ENCODE measurements at regions not wholly inside any gene's neighbourhood (a gene's known extent, or its start where the extent isn't known, plus 50 kb on each side); places are given as distances from the start of the nearest gene placed in this dataset.

DNA sequence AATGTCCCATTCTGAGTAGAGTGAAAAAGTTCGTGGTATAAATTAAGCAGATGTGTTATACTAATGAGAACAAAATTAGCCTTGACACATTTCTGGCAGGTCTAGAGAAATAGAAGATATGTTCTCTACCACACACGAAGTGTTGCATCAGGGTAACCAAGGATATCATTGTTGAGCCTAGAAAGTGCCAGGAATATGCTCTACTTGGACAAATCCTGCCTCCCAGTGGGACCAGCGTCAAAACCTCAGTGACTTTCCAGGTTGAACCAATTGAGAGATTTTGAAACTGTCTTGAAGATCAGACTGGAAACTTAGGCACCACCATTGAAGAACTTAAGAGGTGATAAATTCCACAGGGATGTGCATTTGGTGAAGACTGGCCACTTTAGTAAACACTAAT is 115.9 kb downstream of the HPGD start:
- TF ChIP-seq, protein P1, sequence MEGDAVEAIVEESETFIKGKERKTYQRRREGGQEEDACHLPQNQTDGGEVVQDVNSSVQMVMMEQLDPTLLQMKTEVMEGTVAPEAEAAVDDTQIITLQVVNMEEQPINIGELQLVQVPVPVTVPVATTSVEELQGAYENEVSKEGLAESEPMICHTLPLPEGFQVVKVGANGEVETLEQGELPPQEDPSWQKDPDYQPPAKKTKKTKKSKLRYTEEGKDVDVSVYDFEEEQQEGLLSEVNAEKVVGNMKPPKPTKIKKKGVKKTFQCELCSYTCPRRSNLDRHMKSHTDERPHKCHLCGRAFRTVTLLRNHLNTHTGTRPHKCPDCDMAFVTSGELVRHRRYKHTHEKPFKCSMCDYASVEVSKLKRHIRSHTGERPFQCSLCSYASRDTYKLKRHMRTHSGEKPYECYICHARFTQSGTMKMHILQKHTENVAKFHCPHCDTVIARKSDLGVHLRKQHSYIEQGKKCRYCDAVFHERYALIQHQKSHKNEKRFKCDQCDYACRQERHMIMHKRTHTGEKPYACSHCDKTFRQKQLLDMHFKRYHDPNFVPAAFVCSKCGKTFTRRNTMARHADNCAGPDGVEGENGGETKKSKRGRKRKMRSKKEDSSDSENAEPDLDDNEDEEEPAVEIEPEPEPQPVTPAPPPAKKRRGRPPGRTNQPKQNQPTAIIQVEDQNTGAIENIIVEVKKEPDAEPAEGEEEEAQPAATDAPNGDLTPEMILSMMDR (conservative IDR thresholded peaks at IDR 0.05; ENCODE audit: low read depth, low read length), result no peak
- no peak for TF ChIP-seq EZH2phosphoT487 (IDR thresholded peaks at IDR 0.05; ENCODE audit: borderline replicate concordance, low read length)

Data from PC-3 (cell line).